Head of caudate nucleus (tissue), 42 donors: ENCODE measurements at regions not wholly inside any gene's neighbourhood (a gene's known extent, or its start where the extent isn't known, plus 50 kb on each side); places are given as distances from the start of the nearest gene placed in this dataset.

Experiments
- DNase-seq, 42 donors: peaks; one replicate each; pipeline versions ENCODE4 v3.0.0 to v3.0.0-alpha.2; 2020 to 2021; ENCODE audit warnings: mixed read lengths in 7 of 42
- intact Hi-C: fragments of 100-400 bp; cut with DNase I; formaldehyde crosslinking; loops from one replicate; pipeline ENCODE4 v1.15.0; 2022

GRCh38 chr1:60989749-60990713, 92.3 kb upstream of the NFIA start:
- no peak for DNase-seq
- intact Hi-C loops: no loop called here

DNA sequence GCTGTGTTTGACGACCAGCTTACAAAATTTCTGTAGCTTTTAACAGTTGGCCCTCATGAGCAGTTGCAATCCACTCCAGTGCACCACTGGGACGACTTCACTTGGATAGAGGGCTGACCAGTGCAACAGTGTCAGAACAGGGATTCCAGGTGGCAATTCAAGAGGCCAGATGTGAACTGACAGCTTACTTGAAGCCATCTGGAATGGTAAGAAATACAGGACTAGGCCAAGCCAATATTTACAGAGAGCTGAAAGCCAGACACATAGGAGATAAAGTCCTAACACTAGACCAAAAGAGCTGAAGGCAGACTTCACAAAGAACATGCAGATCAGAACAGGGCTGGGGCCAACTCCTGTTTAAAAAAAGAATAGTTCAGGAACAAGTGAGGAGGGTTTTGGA, 93.5 kb upstream of the NFIA start:
- no peak for DNase-seq

GRCh38 chr1:60987904-60988303, 94.5 kb upstream of the NFIA start:
- intact Hi-C loops: no loop called here
- no peak for DNase-seq

More for the DNA sequence above, 93.5 kb upstream of the NFIA start:
- intact Hi-C loops: no loop called here

- intact Hi-C loops: no loop called here
- DNase-seq: no peak
These were observed 98.1 kb upstream of the NFIA start for GRCh38 chr1:60984062-60984799.

DNA sequence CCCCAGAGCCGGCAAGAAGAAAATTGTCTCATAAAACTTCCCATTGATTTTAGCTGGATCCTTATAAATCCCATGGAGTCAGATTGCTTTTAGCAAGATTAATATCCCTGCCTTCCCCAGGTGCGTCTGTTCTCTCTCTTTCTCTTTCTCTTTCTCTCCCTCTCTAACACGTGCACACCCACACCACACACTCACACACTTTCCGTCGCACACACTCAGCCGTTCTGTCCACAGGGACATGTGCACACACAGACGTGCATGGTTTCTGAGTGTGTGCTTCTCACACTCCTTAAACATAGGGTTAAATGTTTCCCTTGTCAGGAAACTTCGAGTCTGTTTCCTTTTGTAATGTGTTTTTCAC, 98.7 kb upstream of the NFIA start:
- intact Hi-C loops: no loop called here
- no peak for DNase-seq

- intact Hi-C loops: no loop called here
- no peak for DNase-seq
These were observed 99.8 kb upstream of the NFIA start for GRCh38 chr1:60982539-60982938.

- DNase-seq: no peak
- intact Hi-C loops: no loop called here
These were observed 101.0 kb upstream of the NFIA start for GRCh38 chr1:60981357-60981756.

DNA sequence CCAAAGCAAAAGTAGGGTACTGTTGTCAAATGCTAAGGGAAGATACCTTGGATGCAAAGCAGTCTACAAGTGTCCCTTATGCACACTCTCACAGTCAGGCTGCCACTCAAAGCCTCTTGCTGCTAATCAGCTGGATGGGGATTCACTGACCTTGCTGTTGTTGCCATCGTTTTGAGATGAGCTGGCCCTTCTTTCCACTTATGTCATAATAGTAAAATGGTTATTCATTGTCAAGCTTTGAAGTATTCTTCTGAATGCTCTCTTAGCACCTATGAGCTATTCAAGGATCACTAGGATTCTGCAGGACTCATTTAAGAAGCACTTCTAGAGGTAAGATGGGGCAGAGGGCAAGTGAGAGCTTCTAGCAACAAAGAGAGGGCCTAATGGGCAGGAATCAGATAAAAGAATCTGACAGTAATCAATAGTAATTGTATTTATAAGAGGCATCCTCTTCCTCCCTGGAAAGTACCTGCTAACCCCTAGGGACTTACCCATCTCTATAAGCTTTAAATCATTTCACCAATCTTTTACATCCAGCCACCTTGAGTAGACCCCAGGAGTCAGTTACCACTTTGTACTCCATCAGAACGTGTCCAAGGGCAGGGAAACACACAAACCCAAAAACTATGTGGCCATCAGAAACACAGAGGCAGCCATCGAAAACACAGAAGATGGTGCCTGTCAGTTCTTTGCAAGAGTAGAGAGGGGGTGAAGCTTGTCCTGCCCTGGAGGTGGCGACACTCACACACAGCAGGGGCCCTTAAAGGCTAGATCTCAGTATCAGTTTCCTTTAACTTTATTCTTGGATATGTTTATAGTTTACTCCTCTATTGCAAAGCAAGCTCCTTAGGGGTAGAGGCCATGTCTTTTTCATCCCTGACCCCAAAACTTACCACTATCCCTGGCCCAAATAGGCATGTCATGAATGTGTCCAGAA, 103.7 kb upstream of the NFIA start:
- DNase-seq: no peak
- intact Hi-C loops: loop anchor here (10.0 kb wide), 1 partner anchor 366 kb away; no protein-coding TSS in a partner anchor

DNA sequence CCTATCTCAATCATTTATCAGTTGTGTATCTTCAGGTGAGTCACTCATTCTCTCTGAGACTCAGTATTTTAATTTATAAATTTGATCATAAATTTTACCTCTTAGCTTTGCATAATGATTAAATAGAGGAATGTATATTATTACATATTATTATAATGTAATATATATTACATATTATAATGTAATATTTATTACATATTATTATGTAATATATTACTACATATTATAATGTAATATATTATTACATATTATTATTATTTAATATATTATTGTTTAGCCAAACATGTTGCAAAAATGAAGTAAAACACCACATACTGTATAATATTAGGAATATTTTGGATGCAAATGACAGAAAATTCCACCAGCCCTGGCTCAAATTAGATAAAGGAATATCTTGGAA, 104.7 kb upstream of the NFIA start:
- intact Hi-C loops: loop anchor here (10.0 kb wide), 1 partner anchor 367 kb away; no protein-coding TSS in a partner anchor
- DNase-seq: no peak

GRCh38 chr1:60974524-60975372, 107.6 kb upstream of the NFIA start:
- intact Hi-C loops: loop anchor here (5.0 to 10.0 kb wide), 2 partner anchors 68 to 370 kb away; no protein-coding TSS in a partner anchor
- DNase-seq: no peak

DNA sequence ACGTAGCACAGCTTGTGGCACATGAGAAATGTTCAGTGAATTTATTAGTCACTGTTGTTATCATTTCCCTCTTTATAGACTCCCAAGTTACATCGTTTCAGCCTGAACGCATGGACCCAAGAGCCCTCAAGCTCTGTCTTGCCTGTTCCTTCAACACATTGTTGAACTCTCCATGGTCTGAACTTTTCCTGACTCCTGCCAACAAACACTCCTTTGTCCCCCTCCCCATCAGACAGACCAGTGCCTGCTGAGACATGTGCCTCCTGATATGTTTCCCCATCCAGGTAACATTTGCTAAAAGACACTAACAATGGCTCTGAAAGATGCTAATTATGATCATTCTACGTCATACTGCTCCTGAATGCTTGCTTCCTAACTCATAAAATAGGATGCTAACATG, 108.7 kb upstream of the NFIA start:
- no peak for DNase-seq
- intact Hi-C loops: loop anchor here (5.0 to 10.0 kb wide), 2 partner anchors 69 to 371 kb away; no protein-coding TSS in a partner anchor

DNA sequence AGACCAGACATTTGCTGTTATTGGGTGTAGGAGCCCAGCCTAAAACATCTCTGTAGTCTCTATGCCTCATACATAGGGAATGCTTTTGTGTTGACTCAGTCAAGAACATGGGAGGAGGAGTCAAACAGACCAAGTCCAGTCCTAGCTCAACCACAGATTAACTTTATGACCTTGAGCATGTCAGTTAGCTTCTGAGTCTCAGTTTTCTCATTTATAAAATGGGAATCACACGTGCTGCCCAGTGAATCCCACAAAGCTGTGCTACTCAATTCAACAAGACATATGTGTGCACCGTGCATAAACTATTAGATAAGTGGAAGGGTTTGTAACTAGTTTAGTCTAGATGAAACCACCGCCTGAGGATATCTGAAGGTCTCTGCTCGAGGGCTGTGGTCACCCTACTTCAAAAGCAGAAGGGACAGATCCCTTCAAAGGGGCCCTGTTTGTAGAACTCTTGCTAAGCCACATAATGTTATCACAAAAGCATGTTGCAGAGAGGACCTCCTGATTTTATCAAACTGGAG, 109.5 kb upstream of the NFIA start:
- intact Hi-C loops: loop anchor here (5.0 to 10.0 kb wide), 2 partner anchors 69 to 372 kb away; no protein-coding TSS in a partner anchor
- DNase-seq: no peak

DNA sequence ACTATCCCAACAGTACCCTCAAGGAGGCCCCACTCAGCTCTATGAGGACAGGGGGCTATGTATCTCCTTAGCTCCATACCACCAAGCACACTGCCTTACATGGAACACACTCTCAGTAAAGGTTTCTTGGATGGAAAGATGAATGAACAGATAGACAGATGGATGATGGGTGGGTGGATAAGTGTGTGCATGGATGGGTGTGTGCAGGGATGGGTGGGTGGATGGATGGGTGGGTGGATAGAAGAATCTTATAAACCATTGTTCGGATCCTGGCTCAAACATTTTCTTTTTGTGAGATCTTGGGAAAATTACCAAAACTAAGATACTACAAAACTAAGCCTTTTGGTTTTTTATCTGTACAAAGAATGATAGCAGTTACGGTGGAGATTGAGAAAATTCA, 111.0 kb upstream of the NFIA start:
- DNase-seq: peak in 30 of 42 donors; percentile 5 to 77 (median 43)
- intact Hi-C loops: loop anchor here (5.0 to 10.0 kb wide), 2 partner anchors 71 to 373 kb away; no protein-coding TSS in a partner anchor

DNA sequence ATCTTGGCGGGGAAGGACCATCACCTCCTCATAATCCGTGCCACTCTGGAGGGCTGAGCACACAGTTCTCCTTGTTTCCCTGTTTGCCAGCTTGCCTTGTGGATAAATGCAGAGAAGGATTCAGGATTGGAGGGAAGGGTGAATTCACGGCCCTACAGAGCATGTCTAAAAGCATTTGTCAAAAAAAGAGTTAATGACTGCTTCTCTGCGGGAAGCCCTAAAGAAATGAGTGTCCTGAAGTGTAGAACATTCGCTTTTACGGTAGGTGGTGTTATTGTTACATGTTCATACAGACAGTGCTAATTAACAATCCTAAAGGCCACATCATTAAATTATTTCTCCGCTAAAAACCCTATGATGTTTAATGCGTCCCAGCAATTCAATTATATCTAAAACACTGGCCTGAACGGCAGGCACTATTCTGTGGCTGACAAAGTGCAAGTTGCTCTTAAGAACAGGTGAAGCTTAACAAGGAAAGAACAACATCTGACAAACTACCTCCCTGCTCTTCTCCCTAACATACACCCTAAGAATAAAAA, 112.3 kb upstream of the NFIA start:
- DNase-seq: peak in 6 of 42 donors; percentile 2 to 49 (median 22)
- intact Hi-C loops: loop anchor here (5.0 to 10.0 kb wide), 3 partner anchors 72 to 487 kb away; no protein-coding TSS in a partner anchor

- DNase-seq: no peak
- intact Hi-C loops: loop anchor here (5.0 kb wide), 1 partner anchor 492 kb away; no protein-coding TSS in a partner anchor
These were observed 117.0 kb upstream of the NFIA start for GRCh38 chr1:60965280-60965854.

GRCh38 chr1:60963167-60963940, 119.0 kb upstream of the NFIA start:
- no peak for DNase-seq
- intact Hi-C loops: no loop called here
